HL-60 (cell line): ENCODE measurements at regions not wholly inside any gene's neighbourhood (a gene's known extent, or its start where the extent isn't known, plus 50 kb on each side); places are given as distances from the start of the nearest gene placed in this dataset.

ENCODE experiments used
- CTCF ChIP-seq: IDR thresholded peaks from one replicate; pipeline ENCODE4 v1.5.1; 2011; ENCODE audit warnings: low read length, control low read depth, inconsistent platforms; ENCODE audit not compliant: insufficient read depth
- GABPA ChIP-seq: IDR thresholded peaks from 2 replicates; pipeline ENCODE4 v1.6.1; 2012; ENCODE audit warnings: low read depth
- POLR2AphosphoS5 ChIP-seq: IDR thresholded peaks from 2 replicates; pipeline ENCODE4 v1.6.1; 2012; ENCODE audit warnings: low read depth
- SPI1 ChIP-seq: IDR thresholded peaks from 2 replicates; pipeline ENCODE4 v1.6.1; 2012; ENCODE audit warnings: low read depth, mild to moderate bottlenecking, borderline replicate concordance
- TF ChIP-seq, protein P1 (sequence below): IDR thresholded peaks from 2 replicates; pipeline ENCODE4 v1.6.1; 2012; ENCODE audit warnings: low read depth; ENCODE audit not compliant: insufficient replicate concordance

DNA sequence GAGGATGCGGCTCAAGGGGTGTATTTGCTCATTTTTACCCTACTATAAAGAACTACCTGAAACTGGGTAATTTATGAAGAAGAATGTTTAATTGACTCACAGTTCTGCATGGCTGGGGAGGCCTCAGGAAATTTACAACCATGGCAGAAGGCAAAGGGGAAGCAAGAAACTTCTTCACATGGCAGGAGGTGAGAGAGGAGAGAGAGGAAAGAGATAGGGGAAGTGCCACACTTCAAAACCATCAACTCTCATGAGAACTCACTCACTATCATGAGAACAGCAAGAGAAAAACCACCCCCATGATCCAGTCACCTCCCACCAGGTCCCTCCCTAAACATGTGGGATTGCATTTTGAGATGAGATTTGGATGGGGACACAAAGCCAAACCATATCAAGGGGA, 192.7 kb downstream of the DIPK2A start:
- TF ChIP-seq CTCF (no peak), POLR2AphosphoS5 (no peak), GABPA (no peak), SPI1 (peak; percentile 69; the same call in 1 of the 2 replicates)
- TF ChIP-seq, protein P1, sequence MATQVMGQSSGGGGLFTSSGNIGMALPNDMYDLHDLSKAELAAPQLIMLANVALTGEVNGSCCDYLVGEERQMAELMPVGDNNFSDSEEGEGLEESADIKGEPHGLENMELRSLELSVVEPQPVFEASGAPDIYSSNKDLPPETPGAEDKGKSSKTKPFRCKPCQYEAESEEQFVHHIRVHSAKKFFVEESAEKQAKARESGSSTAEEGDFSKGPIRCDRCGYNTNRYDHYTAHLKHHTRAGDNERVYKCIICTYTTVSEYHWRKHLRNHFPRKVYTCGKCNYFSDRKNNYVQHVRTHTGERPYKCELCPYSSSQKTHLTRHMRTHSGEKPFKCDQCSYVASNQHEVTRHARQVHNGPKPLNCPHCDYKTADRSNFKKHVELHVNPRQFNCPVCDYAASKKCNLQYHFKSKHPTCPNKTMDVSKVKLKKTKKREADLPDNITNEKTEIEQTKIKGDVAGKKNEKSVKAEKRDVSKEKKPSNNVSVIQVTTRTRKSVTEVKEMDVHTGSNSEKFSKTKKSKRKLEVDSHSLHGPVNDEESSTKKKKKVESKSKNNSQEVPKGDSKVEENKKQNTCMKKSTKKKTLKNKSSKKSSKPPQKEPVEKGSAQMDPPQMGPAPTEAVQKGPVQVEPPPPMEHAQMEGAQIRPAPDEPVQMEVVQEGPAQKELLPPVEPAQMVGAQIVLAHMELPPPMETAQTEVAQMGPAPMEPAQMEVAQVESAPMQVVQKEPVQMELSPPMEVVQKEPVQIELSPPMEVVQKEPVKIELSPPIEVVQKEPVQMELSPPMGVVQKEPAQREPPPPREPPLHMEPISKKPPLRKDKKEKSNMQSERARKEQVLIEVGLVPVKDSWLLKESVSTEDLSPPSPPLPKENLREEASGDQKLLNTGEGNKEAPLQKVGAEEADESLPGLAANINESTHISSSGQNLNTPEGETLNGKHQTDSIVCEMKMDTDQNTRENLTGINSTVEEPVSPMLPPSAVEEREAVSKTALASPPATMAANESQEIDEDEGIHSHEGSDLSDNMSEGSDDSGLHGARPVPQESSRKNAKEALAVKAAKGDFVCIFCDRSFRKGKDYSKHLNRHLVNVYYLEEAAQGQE: no peak
